CD1c-positive myeloid dendritic cell (primary cell): ENCODE measurements at regions not wholly inside any gene's neighbourhood (a gene's known extent, or its start where the extent isn't known, plus 50 kb on each side); places are given as distances from the start of the nearest gene placed in this dataset.
A peak's percentile ranks its signal among the peaks of the same experiment; 100 is the strongest.

Experiments
- DNase-seq: peaks from one replicate; pipeline ENCODE4 v3.0.0-alpha.2; 2016; ENCODE audit errors: extremely low spot score

DNA sequence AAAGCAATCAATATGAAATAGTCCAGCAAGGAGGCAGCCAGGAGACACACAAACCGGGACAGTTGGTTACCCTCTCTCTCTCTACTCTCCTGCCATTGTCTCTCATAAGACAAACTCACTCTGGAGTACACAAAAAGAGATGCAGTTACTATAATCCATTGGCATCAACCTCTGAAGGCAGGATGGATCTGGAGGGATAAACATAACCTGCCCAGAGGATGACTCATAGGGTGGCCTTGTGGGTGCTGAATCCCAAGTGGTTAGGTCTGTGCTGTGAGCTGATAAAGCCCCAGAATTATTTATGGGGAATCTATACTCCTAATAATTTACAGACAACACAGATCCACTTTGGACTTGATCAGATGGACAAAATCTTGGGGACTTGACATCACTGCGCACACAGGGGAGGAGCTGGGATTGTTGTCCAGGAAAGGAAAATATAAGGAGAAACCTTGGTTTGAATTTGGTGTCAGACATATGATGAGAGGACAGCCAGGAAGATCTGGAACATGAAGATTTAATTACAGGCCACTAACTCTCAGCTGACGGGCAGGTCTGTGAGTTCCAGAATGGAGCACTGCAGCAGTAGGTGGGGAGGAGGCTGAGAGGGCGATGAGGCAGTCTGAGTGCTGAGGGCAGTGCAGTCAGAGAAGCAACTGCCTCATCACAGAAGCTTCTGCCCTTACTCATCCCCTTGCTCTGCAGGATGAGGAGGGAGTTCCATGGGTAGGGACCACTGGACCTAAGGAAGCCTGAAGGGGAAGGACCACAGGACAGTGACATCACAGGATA is 113.9 kb upstream of the PRSS58 start:
- no peak for DNase-seq

- DNase-seq = no peak
Measured at GRCh38 chr7:142365410-142365842, 107.6 kb upstream of the PRSS58 start.

DNA sequence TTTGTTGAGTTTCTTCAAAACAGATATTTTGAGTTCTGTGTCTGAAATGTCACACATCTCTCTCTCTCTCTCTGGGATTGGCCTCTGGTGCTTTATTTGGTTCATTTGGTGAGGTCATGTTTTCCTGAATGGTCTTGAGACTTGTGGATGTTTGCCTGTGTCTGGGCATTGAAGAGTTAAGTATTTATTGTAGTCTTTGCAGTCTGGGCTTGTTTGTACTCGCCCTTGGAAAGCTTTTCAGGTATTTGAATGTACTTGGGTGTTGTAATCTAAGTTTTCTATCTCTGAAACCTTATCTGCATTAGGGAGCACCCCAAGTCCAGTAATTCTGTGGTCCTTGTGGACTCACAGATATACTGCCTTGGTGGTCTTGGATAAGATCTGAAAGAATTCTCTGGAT is 106.7 kb upstream of the PRSS58 start:
- DNase-seq = no peak

DNA sequence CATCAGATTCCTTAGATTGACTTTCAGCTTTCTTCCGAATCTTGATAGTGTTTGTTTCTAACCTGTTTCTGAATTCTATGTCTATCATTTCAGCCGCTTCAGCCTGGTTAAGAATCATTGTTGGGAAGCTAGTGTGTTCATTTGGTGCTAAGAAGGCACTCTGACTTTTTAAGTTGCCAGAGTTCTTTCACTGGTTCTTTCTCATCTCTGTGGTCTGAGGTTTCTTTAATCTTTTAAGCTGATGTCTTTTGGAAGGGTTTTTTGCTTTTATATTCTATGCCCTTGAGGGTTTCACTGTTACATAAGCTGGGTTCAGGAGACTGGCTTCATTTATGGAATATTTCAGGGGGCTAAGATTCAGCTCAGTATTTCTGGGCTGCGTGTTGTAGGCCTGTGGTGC is 104.5 kb upstream of the PRSS58 start:
- DNase-seq = no peak

DNA sequence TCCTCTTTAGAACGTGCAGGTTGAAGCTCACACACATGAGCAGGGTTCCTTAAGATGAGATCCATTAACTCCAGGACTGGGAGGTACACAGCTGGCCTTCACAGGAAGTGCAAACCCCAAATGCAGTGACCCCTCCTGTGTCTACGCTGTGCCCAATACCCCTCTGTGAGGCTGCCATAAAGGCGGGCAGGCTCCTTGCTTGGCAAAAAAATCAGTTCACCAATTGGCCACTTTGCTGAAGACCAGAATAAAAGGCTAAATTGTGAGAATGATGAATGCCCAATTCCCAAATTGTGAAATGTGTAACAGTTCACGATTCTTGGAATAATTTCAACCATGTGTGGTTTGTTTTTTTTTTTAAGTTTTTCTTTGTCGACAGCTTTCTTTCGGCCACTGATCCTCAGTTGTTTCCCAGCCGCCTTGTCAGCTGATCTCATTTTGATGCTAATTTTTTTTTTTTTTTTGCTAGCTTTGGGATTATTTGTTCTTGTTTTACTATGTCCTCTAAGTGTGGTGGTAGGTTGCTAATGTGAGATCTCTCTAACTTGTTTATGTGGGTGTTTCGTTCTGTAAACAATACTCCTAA is 101.9 kb upstream of the PRSS58 start:
- no peak for DNase-seq

DNA sequence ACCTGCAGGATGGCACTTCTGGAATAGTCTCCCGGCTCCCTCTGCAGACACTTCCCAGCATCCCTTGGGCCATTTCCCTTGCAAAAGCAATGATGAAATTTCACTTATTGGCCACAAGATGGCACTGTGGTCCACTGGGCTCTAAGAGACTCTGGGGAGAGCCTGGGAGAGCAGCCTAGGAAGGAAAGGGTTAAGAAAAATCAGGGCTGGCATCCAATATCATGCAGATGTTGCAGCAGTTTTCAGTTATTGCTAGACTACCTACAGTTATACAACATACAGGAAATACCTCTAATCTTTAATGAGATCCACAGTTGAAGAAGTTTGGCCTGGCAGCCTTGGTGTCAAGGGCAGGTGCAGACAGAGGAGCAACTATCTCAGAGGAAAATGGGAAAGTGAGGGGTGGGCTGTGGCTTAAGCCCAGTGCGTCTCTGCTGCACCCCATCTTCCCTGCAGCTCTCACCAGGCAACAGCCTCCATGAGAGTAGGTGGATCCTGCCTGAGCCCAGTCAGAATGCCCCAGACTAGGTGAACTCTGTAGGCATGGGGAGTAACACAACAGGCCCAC is 100.2 kb upstream of the PRSS58 start:
- peak; percentile 73 for DNase-seq

DNA sequence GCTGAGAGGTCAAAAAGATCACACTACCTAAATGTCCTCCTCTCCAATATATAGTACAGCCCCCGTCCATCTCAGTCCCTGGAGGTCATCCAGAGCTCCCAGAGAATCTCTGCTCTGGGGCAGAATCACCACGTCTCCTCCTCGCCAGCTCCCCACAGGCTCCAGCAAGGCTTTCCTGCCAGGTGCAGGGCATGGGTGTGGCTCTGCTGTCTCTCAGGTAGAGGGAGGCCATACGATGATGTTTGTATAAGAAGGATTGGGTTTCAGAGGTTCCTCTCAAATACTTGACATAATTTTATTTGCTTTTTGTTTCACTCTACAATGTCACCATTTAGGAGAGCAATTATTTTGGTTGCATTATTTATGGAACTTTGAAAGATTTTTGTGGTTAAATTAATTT is 98.3 kb upstream of the PRSS58 start:
- no peak for DNase-seq

GRCh38 chr7:142355328-142355727 is 97.5 kb upstream of the PRSS58 start:
- no peak for DNase-seq

- DNase-seq = no peak
Measured at GRCh38 chr7:142353147-142354060, 95.5 kb upstream of the PRSS58 start.

- peak; percentile 44 for DNase-seq
Measured at GRCh38 chr7:142352543-142352942, 94.7 kb upstream of the PRSS58 start.

- DNase-seq = no peak
Measured at GRCh38 chr7:142351145-142351544, 93.3 kb upstream of the PRSS58 start.

- no peak for DNase-seq
Measured at GRCh38 chr7:142349670-142350405, 92.0 kb upstream of the PRSS58 start.

- DNase-seq = no peak
Measured at GRCh38 chr7:142348921-142349405, 91.1 kb upstream of the PRSS58 start.

- no peak for DNase-seq
Measured at GRCh38 chr7:142348100-142348499, 90.2 kb upstream of the PRSS58 start.

- no peak for DNase-seq
Measured at GRCh38 chr7:142347091-142347490, 89.2 kb upstream of the PRSS58 start.

GRCh38 chr7:142345811-142346210 is 88.0 kb upstream of the PRSS58 start:
- no peak for DNase-seq

DNA sequence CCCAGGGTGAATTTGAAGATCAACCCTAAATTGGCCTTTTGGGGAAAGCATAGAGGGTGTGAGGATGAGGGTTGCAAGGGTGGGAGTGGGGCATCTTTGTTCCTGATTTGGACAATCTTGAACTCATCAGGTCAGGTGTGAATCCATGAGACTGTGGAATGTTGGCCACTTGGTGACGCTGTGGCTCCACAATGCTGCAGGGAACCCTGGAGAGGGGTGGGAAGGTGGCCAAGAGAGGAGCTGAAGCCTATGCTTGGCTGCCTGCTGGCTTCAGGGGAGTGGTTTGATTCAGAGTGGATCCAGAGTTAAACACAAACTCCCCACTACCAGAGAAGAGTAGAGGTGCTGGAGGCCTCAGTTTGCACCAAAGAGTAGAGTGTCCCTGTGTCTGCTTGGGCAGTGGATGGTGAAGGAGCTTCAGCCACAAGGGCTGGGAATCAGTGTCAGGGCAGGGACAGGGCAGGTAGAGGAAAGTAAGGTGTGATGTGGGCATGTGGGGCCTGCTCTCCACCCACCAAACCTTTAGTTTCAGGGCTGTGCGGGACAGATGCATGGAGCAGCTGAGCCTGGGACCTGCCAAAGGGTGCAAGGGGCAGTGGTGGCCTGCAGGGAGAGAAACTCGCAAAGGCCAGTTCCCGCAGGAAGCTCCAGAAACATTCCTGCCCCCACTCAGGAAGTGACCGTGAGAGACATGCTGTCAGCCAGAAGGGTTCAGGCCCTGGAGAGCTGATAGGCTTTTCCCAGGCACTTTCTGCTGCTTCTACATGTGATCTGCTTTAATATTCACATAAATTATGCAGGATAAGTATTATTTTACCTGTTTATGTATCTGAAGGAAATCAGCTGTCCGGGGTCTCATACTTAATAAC is 81.0 kb upstream of the PRSS58 start:
- DNase-seq = no peak

DNA sequence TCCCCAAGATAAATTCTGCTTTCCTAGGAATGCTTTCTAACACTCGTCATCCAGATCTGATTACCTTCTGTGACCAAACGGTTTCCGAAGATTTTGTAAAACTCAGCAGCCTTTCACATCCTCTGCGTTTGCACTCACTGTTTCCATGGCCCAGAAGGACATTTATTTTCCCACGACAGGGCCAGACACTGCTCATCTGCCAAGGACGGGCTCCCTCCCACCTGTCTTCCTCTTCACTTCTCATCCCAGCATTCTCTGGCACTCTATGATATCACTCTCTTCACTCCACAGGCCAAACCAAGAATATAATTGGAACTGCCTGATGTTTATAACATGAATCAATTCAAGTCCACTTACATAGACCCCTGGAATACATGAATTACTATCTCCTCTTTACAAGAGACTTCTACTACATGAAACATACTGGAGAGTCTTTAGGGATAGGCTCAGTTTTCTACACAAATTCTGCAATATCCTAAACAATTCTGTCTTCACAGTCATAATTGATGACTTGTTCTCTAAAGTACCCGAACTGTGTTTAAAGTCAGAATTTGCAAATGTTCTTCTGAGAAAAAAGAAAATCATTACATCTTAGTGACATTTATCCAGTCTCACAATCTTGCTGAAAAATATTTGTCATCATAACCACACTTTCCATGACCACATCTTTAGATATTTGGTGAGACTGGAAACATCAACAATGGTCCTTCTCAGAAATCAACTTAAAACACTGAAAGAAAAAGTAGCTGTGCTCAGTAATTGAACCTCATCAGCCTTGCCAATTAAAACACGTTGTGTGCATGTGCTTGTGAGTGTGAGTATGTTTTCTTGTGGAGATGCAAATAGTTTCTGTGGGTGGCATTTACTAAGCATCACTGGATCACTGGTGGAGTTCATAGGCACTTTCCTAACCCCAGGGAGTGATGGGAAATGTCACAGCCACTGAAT is 79.5 kb upstream of the PRSS58 start:
- no peak for DNase-seq

GRCh38 chr7:142334806-142335205 is 76.9 kb upstream of the PRSS58 start:
- no peak for DNase-seq
